GM12878 (cell line): ENCODE measurements at regions not wholly inside any gene's neighbourhood (a gene's known extent, or its start where the extent isn't known, plus 50 kb on each side); places are given as distances from the start of the nearest gene placed in this dataset.
A peak's percentile ranks its signal among the peaks of the same experiment; 100 is the strongest.
"Not testable (repeated sequence)": the region's sequence is repeated elsewhere in the genome, so short reads cannot be mapped to it uniquely, and the experiment has no call there.

Experiments
- ATAC-seq: fragments of 200-7000 bp; cut with Tn5 transposase; 3 replicates; pipeline ENCODE4 v1.9.1; 2020; ENCODE audit warnings: mild to moderate bottlenecking, moderate library complexity
- BruUV-seq: library from RNA; stranded (reverse); fragments of 400-500 nt; replicated peaks from 2 replicates; lab custom pipeline; 2021; lab: Mats Ljungman, UMichigan
- CTCF ChIA-PET: fragments of 300-600 bp; sonication (Branson Sonifier 250); formaldehyde crosslinking; extraction: SDS; loops from one replicate; lab custom pipeline; 2021; ENCODE audit warnings: inconsistent platforms; lab: Yijun Ruan, JAX
- POLR2A ChIA-PET: fragments of 350-600 bp; formaldehyde crosslinking; extraction: SDS; loops from one replicate; lab custom pipeline; 2021; ENCODE audit warnings: inconsistent platforms; lab: Charles Lee
- RAD21 ChIA-PET: fragments of 300-600 bp; sonication (Branson Sonifier 250); formaldehyde crosslinking; loops from one replicate; lab custom pipeline; 2023; ENCODE audit warnings: antibody characterized with exemption; ENCODE audit not compliant: unreplicated experiment; lab: Charles Lee
- SMC1A ChIA-PET: fragments of 300-600 bp; sonication (Branson Sonifier 250); formaldehyde crosslinking; loops from one replicate; lab custom pipeline; 2023; ENCODE audit not compliant: unreplicated experiment, uncharacterized antibody; lab: Charles Lee
- DNase-seq: peaks from one replicate; pipeline ENCODE4 v3.0.0-alpha.2; 2011; ENCODE audit warnings: low read depth, low spot score
- FAIRE-seq: peaks from 3 replicates; lab custom pipeline; 2011; peaks lifted over from hg19 to GRCh38; lab: Jason Lieb, UNC
- H2AFZ ChIP-seq: 2 replicates; pipeline ENCODE4 v1.6.0; 2011; ENCODE audit warnings: low read depth, low read length, control low read depth; ENCODE audit not compliant: control insufficient read depth
- H3K27ac ChIP-seq: 2 replicates; pipeline ENCODE4 v1.5.1; 2011; ENCODE audit warnings: control low read depth; ENCODE audit not compliant: control insufficient read depth, insufficient read depth
- H3K27me3 ChIP-seq, 2 experiments: replicated peaks in 1 of 2; 2 replicates each; pipeline versions ENCODE4 v1.6.0 to v1.6.1; 2011; ENCODE audit warnings: low read length in 1 of 2; ENCODE audit not compliant: control insufficient read depth in 2 of 2, insufficient read depth in 2 of 2
- H3K36me3 ChIP-seq, 2 experiments: 2 replicates each; pipeline ENCODE4 v1.5.1; 2011; ENCODE audit warnings: low read length in 1 of 2; ENCODE audit not compliant: control insufficient read depth in 2 of 2, insufficient read depth in 2 of 2
- H3K4me1 ChIP-seq: 2 replicates; pipeline ENCODE4 v1.6.1; 2011; ENCODE audit warnings: mild to moderate bottlenecking, low read length, moderate library complexity, mixed read lengths; ENCODE audit not compliant: control insufficient read depth, insufficient read depth
- H3K4me2 ChIP-seq: 2 replicates; pipeline ENCODE4 v1.6.0; 2011; ENCODE audit warnings: control low read depth; ENCODE audit not compliant: control insufficient read depth, insufficient read depth
- H3K4me3 ChIP-seq: fragments of 200-600 bp; sonication (generic); 2 replicates; pipeline ENCODE4 v1.5.1; 2016
- H3K79me2 ChIP-seq: 2 replicates; pipeline ENCODE4 v1.6.0; 2011; ENCODE audit warnings: low read length; ENCODE audit not compliant: control insufficient read depth, insufficient read depth
- H3K9ac ChIP-seq: 2 replicates; pipeline ENCODE4 v1.8.0; 2011; ENCODE audit warnings: low read length, control low read depth, mixed read lengths; ENCODE audit not compliant: control insufficient read depth, insufficient read depth
- H3K9me3 ChIP-seq: replicated peaks from 3 replicates; pipeline ENCODE4 v1.5.1; 2011; ENCODE audit warnings: mild to moderate bottlenecking, low read length; ENCODE audit not compliant: control insufficient read depth, insufficient read depth
- H4K20me1 ChIP-seq: 2 replicates; pipeline ENCODE4 v1.6.0; 2011; ENCODE audit not compliant: control insufficient read depth, insufficient read depth
- BHLHE40 ChIP-seq, 2 experiments: fragments of 450-650 bp in 1 of 2; IDR thresholded peaks; 2 replicates each; pipeline ENCODE4 v1.6.1; 2011 to 2017; ENCODE audit warnings: low read depth in 2 of 2, borderline replicate concordance in 1 of 2, improper control_type of control experiment in 1 of 2, low read length in 1 of 2, mild to moderate bottlenecking in 1 of 2
- EED ChIP-seq: sonication (generic); IDR thresholded peaks from 2 replicates; pipeline ENCODE4 v1.6.1; 2016; ENCODE audit warnings: antibody characterized with exemption, low read depth
- IKZF2 ChIP-seq, 2 experiments: fragments of 450-650 bp; IDR thresholded peaks; 2 replicates each; pipeline ENCODE4 v1.6.1; 2017; ENCODE audit warnings: mild to moderate bottlenecking in 2 of 2, moderate library complexity in 2 of 2
- KAT2A ChIP-seq: conservative IDR thresholded peaks from 2 replicates; pipeline ENCODE4 v1.6.1; 2011; ENCODE audit warnings: low read depth, low read length; ENCODE audit not compliant: control insufficient read depth
- MEF2B ChIP-seq: fragments of 450-650 bp; IDR thresholded peaks from 2 replicates; pipeline ENCODE4 v1.6.1; 2018; ENCODE audit warnings: mild to moderate bottlenecking, moderate library complexity; ENCODE audit not compliant: partially characterized antibody, poor library complexity, severe bottlenecking
- MTA2 ChIP-seq: fragments of 450-650 bp; IDR thresholded peaks from 2 replicates; pipeline ENCODE4 v1.6.1; 2016; ENCODE audit warnings: low read depth, mild to moderate bottlenecking, moderate library complexity
- NR2C2 ChIP-seq: IDR thresholded peaks from 2 replicates; pipeline ENCODE4 v1.6.1; 2011; ENCODE audit warnings: borderline replicate concordance, low read depth; ENCODE audit not compliant: control insufficient read depth, insufficient read length
- PAX5 ChIP-seq: IDR thresholded peaks from 2 replicates; pipeline ENCODE4 v1.6.1; 2011; ENCODE audit warnings: low read depth, low read length, borderline replicate concordance
- RUNX3 ChIP-seq: IDR thresholded peaks from 2 replicates; pipeline ENCODE4 v1.6.1; 2012; ENCODE audit warnings: low read length, inconsistent platforms
- SPI1 ChIP-seq: IDR thresholded peaks from 2 replicates; pipeline ENCODE4 v1.6.1; 2011; ENCODE audit warnings: low read depth, mild to moderate bottlenecking, low read length, moderate library complexity, borderline replicate concordance; ENCODE audit not compliant: insufficient read depth
- TCF3 ChIP-seq: IDR thresholded peaks from 2 replicates; pipeline ENCODE4 v1.6.1; 2012; ENCODE audit warnings: low read depth, mild to moderate bottlenecking, low read length, borderline replicate concordance; ENCODE audit not compliant: insufficient read depth
- TCF7 ChIP-seq: IDR thresholded peaks from 2 replicates; pipeline ENCODE4 v1.6.1; 2014; ENCODE audit warnings: antibody characterized with exemption, borderline replicate concordance
- WGBS: methylation state at CpG from one replicate; pipeline ENCODE4 v1.1.6; 2016; ENCODE audit warnings: low lambda C conversion rate; ENCODE audit not compliant: insufficient replicate concordance, insufficient coverage; ENCODE audit errors: missing lambda C conversion rate; 5-methylcytosine and 5-hydroxymethylcytosine counted together
- in situ Hi-C: fragments of 300-500 bp; cut with MboI; formaldehyde crosslinking; loops from 9 replicates; pipeline ENCODE4 v1.14.3; 2018; ENCODE audit warnings: mixed read lengths
- intact Hi-C: fragments of 100-400 bp; cut with micrococcal nuclease; formaldehyde crosslinking; loops from one replicate; pipeline ENCODE4 v1.14.2; 2022; ENCODE audit not compliant: unreplicated experiment
- TF ChIP-seq, protein P1 (sequence below): fragments of 450-650 bp; IDR thresholded peaks from 2 replicates; pipeline ENCODE4 v1.6.1; 2018; ENCODE audit warnings: borderline replicate concordance, mild to moderate bottlenecking; ENCODE audit not compliant: partially characterized antibody
- TF ChIP-seq, protein P2 (sequence below): fragments of 450-650 bp; IDR thresholded peaks from 2 replicates; pipeline ENCODE4 v1.6.1; 2016; ENCODE audit warnings: mild to moderate bottlenecking

DNA sequence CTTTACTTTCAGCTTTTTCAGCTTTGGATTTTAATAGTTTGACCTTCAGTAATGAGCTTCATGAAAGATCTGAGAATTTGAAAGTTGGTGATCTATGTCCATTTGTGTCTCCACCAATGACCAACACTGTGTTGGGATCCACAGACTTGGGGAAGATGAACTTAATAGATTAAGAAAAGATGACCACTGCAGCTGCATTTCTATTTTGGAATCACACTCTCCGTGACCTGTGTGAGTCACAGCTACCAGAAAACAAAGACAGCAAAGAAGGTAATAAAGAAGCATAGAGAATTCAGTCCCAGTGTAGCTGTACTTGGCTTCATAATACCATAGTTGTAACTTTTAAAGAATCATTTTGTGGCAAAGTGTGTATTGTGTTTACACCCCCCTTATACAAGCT lies 51.4 kb upstream of the PARP4 start:
- in situ Hi-C loops, BruUV-seq, intact Hi-C loops, FAIRE-seq, H3K79me2 ChIP-seq, H3K4me3 ChIP-seq, RAD21 ChIA-PET, H2AFZ ChIP-seq, H3K4me2 ChIP-seq, H3K27me3 ChIP-seq, H4K20me1 ChIP-seq, H3K9ac ChIP-seq, H3K4me1 ChIP-seq, POLR2A ChIA-PET, H3K9me3 ChIP-seq, DNase-seq, H3K27ac ChIP-seq, H3K36me3 ChIP-seq: not testable (repeated sequence)
- SMC1A ChIA-PET: interaction anchor here (0.6 kb wide), 1 partner anchor 169 kb away, joined by 4 read pairs; no protein-coding TSS in a partner anchor
- peak; percentile 64 for ATAC-seq
- 58% methylated on average over 1 of the region's 1 CpG for WGBS
- peak; percentile 33 for TF ChIP-seq MEF2B
- CTCF ChIA-PET: interaction anchor here (1.2 to 1.4 kb wide), 2 partner anchors 16 to 130 kb away, joined by 3 read pairs; no protein-coding TSS in a partner anchor

DNA sequence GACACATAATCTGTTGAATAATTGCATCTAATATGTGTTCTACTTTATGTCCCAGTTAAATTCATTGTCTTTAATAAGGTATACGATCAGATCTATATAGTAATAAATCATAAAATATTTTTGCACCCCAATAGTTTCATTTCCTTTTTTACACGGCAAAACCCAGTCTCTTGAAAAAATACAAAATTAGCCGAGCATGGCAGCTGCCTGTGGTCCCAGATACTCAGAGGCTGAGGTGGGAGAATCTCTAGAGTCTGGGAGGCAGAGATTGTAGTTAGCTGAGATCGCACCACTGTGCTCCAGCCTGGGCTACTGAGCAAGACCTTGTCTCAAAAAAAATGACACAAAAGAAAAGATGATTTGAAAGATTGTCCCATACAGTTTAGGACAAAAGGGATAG lies 52.3 kb upstream of the PARP4 start:
- RAD21 ChIA-PET: no interaction called here
- H4K20me1 ChIP-seq: no peaks in the 10 kb centered on the region
- peaks cover 7% of the 10 kb centered on the region; the same call in 1 of the 2 replicates for H3K4me1 ChIP-seq
- CTCF ChIA-PET: no interaction called here
- ATAC-seq (peak; percentile 89), FAIRE-seq (no peak), DNase-seq (no peak)
- H3K4me3 ChIP-seq: no peak overlapping the region; the same call in 1 of the 2 replicates
- no peak overlapping the region; the same call in 1 of the 2 replicates for H2AFZ ChIP-seq
- 10% methylated on average over 4 of the region's 4 CpGs for whole genome bisulfite sequencing
- intact Hi-C loops (no loop called here), in situ Hi-C loops (no loop called here)
- no peaks in the 10 kb centered on the region; the same call in 2 of the 3 replicates for H3K9me3 ChIP-seq
- H3K79me2 ChIP-seq: no peaks in the 10 kb centered on the region
- POLR2A ChIA-PET: no interaction called here
- H3K4me2 ChIP-seq: no peak overlapping the region; the same call in 1 of the 2 replicates
- H3K27me3 ChIP-seq: no peaks in the 10 kb centered on the region
- no TSS peak for BruUV-seq
- H3K36me3 ChIP-seq: no peaks in the 10 kb centered on the region
- no peak overlapping the region for H3K27ac ChIP-seq
- SMC1A ChIA-PET: no interaction called here
- H3K9ac ChIP-seq: no peak overlapping the region
- TF ChIP-seq PAX5 (peak; percentile 76), TCF7 (no peak), RUNX3 (peak; percentile 70), EED (0 out of 2 replicates have a peak, but pooled peaks have one; percentile 22), NR2C2 (no peak), MTA2 (0 out of 2 replicates have a peak, but pooled peaks have one; percentile 21), BHLHE40 (IDR thresholded peaks at IDR 0.05; ENCODE audit: borderline replicate concordance in 1 of 2, low read depth in 2 of 2, low read length in 1 of 2) (peak; percentile 83 to 91), TCF3 (no peak), KAT2A (no peak), IKZF2 (IDR thresholded peaks at IDR 0.05) (peak in 1 of 2 experiments; percentile 27; a peak in 1 of 4 replicates), SPI1 (peak; percentile 79)
- TF ChIP-seq, protein P1, sequence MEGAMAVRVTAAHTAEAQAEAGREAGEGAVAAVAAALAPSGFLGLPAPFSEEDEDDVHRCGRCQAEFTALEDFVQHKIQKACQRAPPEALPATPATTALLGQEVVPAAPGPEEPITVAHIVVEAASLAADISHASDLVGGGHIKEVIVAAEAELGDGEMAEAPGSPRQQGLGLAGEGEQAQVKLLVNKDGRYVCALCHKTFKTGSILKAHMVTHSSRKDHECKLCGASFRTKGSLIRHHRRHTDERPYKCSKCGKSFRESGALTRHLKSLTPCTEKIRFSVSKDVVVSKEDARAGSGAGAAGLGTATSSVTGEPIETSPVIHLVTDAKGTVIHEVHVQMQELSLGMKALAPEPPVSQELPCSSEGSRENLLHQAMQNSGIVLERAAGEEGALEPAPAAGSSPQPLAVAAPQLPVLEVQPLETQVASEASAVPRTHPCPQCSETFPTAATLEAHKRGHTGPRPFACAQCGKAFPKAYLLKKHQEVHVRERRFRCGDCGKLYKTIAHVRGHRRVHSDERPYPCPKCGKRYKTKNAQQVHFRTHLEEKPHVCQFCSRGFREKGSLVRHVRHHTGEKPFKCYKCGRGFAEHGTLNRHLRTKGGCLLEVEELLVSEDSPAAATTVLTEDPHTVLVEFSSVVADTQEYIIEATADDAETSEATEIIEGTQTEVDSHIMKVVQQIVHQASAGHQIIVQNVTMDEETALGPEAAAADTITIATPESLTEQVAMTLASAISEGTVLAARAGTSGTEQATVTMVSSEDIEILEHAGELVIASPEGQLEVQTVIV: no peak
- TF ChIP-seq, protein P2, sequence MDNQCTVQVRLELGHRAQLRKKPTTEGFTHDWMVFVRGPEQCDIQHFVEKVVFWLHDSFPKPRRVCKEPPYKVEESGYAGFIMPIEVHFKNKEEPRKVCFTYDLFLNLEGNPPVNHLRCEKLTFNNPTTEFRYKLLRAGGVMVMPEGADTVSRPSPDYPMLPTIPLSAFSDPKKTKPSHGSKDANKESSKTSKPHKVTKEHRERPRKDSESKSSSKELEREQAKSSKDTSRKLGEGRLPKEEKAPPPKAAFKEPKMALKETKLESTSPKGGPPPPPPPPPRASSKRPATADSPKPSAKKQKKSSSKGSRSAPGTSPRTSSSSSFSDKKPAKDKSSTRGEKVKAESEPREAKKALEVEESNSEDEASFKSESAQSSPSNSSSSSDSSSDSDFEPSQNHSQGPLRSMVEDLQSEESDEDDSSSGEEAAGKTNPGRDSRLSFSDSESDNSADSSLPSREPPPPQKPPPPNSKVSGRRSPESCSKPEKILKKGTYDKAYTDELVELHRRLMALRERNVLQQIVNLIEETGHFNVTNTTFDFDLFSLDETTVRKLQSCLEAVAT: no peak
